ENCODE measurements at regions not wholly inside any gene's neighbourhood (a gene's known extent, or its start where the extent isn't known, plus 50 kb on each side); places are given as distances from the start of the nearest gene placed in this dataset.

- TF ChIP-seq GATA3 (IDR thresholded peaks at IDR 0.05; ENCODE audit: low read depth, low read length), result no peak
- no peak for TF ChIP-seq GATA2 (IDR thresholded peaks at IDR 0.05; ENCODE audit: low read depth, low read length)
These were observed 224.9 kb downstream of the FAT4 start for GRCh38 chr4:125539691-125540090.

Data from SH-SY5Y (cell line).